GM18505 (cell line): ENCODE measurements at regions not wholly inside any gene's neighbourhood (a gene's known extent, or its start where the extent isn't known, plus 50 kb on each side); places are given as distances from the start of the nearest gene placed in this dataset.

Experiments used
- ATAC-seq: cut with Tn5 transposase; IDR thresholded peaks from one replicate; pipeline ENCODE4 v1.9.1; 2021; ENCODE audit not compliant: unreplicated experiment
- POLR2A ChIP-seq: IDR thresholded peaks from 4 replicates; pipeline ENCODE4 v1.6.1; 2011; ENCODE audit warnings: borderline replicate concordance; ENCODE audit not compliant: insufficient read depth, insufficient read length; ENCODE audit errors: extremely low read depth

DNA sequence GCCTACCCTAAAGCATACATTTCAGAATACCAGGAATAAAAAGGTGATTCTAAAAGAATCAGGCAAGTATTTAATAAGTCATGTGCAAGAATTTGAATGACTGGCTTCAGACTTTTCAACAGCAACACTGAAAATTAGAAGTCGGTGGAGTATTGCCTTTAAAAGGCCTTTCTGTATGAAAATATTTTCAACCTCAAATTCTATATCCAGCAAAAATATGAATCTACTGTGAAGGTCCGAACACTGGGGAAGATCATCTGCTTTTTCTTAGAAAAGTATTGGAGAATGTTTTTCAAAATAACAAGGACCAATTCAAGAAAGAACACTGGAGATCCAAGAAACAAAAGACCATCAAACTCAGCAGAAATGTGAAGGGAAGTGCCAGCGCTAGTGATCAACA lies 459.5 kb upstream of the KLF12 start:
- ATAC-seq: no peak
- TF ChIP-seq POLR2A: no peak

DNA sequence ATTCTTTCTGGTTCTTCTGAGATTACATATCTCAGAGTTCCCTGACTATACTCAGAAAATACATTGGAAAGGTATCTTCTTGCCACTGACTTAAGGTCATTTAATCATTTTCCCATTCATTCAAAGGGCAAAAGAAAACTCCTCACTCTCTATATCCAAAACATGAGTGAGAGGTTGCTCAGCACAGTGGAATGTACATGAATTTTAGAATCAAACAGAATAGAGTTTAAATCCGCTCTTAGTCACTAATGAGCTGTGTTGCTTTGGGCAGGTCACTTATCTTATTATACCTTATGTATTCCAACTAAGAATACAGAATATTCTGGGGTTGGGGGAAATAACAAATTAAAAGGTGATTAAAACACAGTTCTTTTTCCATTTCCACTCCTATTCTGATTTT lies 452.6 kb upstream of the KLF12 start:
- TF ChIP-seq POLR2A: no peak
- no peak for ATAC-seq

DNA sequence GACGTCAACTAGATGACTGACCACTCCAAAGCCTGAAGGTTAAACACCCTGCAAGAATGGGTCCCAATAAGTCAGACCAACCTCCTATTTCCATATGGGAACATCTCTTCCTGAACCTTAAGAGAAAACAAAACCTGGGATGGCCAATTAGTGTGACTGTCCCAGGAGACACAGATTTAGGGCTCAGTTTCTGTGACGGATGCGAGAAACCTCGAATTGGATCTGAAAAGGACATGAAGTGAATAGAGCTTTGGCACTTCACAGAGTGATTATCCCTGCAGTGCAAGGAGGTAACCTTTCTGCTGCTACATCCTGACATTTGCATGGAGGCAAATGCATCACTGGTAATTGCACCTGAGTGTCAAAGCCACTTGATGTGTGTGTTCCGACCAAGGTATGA lies 442.2 kb upstream of the KLF12 start:
- TF ChIP-seq POLR2A: no peak
- no peak for ATAC-seq

DNA sequence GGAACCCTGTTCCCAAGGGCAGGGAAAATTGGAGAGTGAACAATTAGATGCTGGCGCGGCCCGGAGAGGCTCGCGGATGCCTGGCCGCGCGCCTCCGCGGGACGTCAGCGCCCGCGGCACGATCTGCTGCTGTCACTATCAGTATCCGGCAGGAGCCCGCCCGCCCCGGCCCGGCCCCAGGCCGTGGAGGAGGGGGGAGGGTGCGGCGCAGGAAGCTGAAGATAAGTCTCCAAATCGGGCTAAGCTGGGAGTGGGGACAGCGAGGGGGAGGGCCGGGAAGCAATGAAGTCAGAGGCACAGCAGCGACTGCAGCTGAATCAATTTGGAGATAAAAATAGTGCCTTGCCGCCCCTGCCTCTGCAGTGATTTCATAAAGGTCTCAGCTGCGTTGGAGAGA lies 441.5 kb upstream of the KLF12 start:
- no peak for TF ChIP-seq POLR2A
- no peak for ATAC-seq

DNA sequence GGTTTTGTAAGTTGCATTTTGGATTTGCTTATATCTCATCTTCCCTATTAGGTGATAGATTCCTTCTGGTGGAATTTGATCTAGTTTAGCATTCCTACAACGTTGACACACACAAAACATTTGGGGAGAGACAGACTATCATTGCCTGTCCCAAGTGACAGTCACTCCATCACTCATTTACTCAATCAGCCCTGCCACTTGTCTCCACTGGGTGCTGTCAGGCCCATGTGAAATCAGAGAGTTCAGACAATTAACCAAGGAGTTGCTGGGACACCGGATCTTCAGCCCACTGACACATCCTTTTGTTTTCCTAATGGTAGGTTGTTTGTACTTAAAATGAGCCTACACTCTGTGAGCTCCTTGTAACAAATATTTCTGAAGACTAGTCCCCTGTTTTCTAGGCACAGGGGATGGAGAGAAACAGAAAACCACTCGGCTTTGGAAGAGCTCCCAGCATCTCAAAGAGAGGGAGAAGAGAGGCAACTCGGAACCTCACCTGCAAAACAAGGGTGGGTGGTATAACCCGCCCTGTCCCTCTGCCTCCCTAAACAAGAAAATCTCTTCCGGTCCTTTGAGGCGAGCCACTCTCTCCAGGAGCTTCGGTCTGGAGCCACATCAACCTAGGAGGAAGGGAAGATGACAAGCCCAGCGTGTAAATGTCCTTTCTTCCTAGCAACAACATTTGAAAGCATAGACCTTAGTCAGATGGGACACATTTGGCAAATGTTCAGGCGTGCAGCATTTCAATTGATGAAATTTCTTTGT lies 440.9 kb upstream of the KLF12 start:
- ATAC-seq: no peak
- TF ChIP-seq POLR2A: no peak

DNA sequence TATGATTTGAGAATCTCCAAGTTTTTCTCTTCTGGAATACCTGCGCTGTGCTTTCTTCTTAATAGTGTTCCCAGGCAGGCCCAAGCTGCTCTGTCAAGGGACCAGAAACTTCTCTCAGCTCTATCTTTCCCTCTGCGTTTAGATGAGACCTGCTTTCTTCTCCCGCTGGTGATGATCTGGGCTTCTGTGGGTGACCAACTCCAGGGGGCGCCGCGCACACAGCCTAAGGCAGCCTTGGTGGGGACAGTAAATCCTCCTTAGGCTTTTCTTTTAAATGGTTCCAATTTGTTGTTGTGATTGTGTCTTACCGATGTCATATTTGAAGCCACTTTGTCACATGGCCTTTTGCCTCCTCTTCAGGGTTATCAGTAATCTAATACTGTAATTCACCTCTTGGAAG lies 439.4 kb upstream of the KLF12 start:
- no peak for TF ChIP-seq POLR2A
- no peak for ATAC-seq

DNA sequence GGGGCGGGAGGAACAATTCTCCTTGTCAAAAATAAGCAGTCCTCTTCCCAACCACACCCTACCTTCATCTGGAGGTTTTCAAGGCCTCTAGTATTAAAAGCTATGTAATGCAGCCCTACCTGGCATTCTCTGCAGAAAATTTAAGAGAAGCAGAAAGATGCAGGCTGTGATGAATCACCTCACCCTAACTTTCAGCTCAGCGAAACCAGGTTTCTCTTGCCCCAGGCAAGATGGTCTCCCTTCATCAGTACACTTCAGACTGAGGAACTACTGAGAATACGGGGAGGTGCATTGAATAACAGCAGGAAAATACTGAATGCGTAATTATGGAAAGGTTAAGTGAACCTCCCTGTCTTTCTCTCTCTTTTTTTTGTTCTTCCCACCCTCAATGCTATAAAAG lies 437.6 kb upstream of the KLF12 start:
- no peak for TF ChIP-seq POLR2A
- no peak for ATAC-seq

DNA sequence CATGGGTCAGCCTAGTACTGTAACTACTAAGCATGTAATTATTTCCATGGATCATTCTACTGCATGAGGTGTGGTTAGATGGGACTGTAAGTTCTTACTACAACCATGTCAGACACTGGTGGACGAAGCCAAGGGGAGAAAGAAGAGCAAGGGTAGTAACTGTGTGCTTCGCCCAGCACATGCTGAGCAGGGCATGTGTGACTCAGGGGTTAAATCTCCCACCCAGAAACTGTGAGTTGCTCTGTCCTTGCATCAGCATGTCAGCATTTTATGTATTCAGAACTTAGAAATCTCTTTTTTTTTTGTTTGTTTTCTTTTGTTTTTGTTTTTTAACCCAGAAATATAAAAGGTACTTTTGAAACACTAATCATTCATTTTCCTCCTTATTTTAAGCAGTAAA lies 436.6 kb upstream of the KLF12 start:
- TF ChIP-seq POLR2A: no peak
- ATAC-seq: no peak

DNA sequence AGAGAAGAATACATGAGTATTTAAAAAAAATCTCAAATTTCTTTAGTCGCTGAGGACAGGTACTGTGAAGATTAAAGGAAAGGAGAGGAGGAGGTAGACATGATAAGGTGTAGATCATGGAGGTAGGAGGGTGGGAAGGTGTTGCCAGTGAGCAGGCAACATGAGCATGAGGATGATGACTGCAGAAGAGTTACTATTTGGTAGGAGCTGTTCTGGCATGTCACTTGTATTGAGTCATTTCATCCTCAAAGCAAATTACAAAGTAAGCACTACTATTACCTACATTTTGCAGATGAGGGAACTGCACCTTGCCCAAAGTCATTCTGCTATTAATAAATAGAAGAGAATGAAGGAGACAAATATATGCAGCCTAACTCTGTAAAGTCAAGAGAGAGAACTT lies 435.8 kb upstream of the KLF12 start:
- no peak for ATAC-seq
- no peak for TF ChIP-seq POLR2A

DNA sequence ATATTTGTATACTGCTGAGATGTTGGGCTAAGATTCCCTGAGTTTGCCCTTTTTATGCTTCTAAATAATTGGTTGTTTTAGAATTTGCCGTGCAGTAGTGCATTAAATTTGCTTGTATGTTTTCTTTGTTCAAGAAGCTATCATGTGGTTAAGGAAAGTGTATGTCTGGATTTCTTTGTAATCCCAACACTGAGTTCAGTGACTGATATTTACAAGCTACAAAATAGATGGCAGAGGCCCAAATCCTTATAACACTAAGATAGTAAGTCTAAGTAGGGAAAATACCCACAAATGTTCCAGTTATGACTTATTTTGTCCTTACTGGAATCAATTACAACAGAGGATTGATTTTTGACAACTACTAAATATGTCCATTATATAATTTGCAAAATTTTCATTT lies 435.0 kb upstream of the KLF12 start:
- no peak for ATAC-seq

DNA sequence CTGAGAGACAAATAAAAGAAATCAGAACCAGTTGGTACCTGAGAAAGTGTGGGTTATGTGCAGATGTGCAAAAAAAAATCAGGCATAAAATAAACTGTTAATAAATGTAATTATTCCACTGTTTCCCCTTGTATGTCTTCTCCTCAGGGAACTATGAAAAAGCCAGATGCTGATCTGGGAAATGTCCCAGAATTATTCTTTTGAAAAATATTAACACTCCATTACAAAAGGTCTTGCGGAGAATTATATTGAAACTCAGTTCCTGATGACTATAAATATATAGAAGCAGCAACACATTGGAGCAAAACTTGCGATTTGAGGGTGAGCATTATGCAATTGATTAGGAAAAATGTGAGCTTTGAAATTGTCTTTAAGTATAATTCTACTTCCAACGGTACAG lies 433.3 kb upstream of the KLF12 start:
- TF ChIP-seq POLR2A: no peak
- ATAC-seq: no peak

More for the DNA sequence above, 435.0 kb upstream of the KLF12 start:
- no peak for TF ChIP-seq POLR2A

DNA sequence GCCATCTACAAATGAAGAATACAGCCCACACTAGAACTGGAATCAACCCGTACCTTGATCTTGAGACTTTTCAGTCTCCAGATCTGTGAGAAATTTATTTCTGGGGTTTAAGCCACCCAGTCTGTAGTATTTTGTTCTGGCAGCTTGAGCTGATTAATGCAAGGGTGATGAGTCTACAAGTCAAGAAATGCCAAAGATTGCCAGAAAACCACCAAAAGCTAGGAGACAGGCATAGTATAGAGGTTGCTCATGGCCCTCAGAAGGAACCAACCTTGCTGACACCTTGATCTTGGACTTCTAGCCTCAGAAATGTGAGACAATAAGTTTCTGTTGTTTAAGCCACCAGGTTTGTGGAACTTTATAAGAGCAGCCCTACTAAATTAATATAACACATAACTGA lies 428.2 kb upstream of the KLF12 start:
- ATAC-seq: no peak
- TF ChIP-seq POLR2A: no peak

DNA sequence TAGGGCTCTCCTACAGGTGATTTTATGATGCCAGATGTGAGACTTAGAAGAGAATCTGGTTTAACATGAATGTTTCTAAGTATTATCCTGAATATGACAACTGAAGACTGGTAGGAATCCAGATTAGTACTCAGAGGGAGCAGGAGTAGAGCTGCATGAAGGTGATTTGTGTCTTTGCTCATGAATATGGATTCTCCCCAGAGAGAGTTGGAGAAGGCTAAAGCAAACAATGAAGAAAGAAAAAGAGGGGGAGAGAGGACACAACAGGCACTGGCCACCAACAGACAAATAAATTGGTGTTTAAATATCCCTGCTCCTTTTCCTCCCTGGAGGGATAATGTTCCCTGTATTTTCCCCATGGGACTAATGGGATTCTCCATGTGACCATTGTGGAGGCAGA lies 427.0 kb upstream of the KLF12 start:
- TF ChIP-seq POLR2A: no peak
- no peak for ATAC-seq

DNA sequence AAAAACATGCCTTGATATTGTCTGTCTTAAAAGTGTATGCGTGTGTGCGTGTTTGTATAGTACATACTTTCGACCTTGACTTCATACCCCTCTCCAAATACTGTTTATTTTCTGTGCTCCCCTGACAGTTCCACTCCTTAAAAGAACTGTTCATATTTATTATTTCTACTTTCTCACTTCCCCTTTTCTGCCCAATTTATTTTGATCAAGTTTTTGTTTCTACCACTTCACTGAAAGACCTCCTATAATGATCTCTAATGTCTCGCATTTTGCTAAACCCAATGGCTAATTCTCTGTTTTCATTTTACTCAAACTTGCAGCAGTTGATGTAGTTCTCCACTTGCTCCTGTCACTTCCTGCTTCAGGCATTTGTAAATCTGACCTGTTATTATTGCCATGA lies 426.1 kb upstream of the KLF12 start:
- ATAC-seq: peak; percentile 78
- TF ChIP-seq POLR2A: no peak

DNA sequence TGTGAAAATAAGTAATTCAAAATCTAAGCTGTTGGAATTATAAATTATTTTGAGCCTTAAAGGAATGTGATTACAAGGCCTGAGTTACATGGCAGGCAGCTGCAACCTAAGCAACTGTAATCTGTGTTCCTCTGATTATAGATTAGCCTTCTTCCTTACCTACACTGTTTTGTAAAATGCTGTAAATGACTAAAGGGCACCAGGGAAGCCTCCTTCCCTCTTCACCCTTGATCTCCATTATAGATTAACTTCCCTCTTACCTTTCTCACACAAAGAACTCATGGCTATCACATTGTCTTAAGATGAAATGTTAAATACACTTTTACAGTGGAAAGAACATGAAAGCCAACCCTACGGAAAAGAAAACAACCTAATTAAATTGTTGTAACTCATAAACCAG lies 423.7 kb upstream of the KLF12 start:
- no peak for TF ChIP-seq POLR2A
- no peak for ATAC-seq

DNA sequence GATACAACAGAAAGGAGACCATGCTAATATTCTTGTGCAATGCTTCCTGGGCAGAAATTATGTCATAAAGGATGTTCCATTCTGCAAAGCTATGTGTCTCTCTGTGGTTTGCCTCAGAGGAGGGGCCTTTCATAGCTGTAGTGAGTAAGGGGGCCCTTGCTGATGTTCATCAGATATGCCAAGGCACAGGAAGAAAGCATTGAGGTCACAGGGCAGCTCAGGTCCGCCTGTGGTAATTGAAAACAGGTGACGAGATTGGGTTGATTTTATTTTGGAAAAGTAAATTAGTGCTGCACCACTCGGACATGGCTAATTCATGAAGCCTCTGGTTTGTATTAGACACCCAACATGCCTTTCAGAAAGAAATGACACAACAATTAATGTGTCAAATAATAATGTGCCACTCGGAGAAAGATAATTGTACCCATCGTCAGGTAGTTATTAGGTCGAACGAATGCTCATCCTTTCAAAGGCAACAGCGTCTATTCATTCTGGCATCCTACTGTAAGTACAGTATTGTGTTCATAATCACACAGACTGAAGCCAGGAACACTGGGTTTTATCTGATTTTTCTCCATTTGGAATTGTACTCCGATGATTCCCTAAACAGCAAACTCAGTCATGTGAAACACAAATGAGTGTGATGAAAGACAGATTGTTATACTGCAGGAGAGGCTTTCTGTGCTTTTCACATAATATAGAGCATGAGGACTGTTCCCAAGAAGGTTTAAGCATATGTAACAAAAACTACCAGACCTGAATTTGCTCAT lies 421.6 kb upstream of the KLF12 start:
- no peak for ATAC-seq
- TF ChIP-seq POLR2A: no peak
